Bronchial epithelial cell (primary cell): ENCODE measurements at regions not wholly inside any gene's neighbourhood (a gene's known extent, or its start where the extent isn't known, plus 50 kb on each side); places are given as distances from the start of the nearest gene placed in this dataset.

Experiments
- DNase-seq: peaks from one replicate; pipeline ENCODE4 v3.0.0-alpha.2; 2010; ENCODE audit warnings: low read depth
- FAIRE-seq: peaks from 2 replicates; lab custom pipeline; 2011; peaks lifted over from hg19 to GRCh38; lab: Jason Lieb, UNC
- H3K27me3 ChIP-seq: 2 replicates; pipeline ENCODE4 v1.5.1; 2011; ENCODE audit warnings: low read length; ENCODE audit not compliant: control insufficient read depth, insufficient read depth
- H3K36me3 ChIP-seq: 2 replicates; pipeline ENCODE4 v1.5.1; 2011; ENCODE audit warnings: low read length; ENCODE audit not compliant: control insufficient read depth, insufficient read depth
- H3K4me3 ChIP-seq: 2 replicates; pipeline ENCODE4 v1.5.1; 2011; ENCODE audit warnings: mild to moderate bottlenecking, low read depth, low read length, control low read depth
- TF ChIP-seq, protein P1 (sequence below): IDR thresholded peaks from 2 replicates; pipeline ENCODE4 v1.5.1; 2011; ENCODE audit warnings: mild to moderate bottlenecking, moderate library complexity, low read length, control low read depth, inconsistent platforms; ENCODE audit not compliant: insufficient read depth, severe bottlenecking

DNA sequence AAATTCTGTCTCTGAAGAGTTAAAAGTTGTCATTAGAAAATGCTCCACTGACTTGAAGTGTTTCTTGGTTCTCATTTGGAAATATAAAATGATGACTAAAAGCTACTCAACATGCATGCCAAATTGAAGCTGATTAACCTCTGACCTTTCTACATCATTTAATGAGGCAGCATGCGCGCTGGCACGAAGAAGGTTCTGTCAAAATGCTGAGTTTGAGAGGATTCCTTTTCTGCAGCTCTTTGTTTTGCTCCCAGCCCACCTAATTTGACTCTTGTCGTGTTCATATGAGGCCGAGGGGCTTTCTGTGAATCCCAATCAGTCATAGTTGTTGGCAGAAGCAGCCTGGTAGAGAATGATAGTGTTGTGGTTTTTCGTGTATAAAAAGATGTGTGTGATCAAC, 153.4 kb downstream of the BRMS1L start:
- no peaks in the 10 kb centered on the region for H3K36me3 ChIP-seq
- no peaks in the 10 kb centered on the region for H3K27me3 ChIP-seq
- FAIRE-seq (no peak), DNase-seq (no peak)
- TF ChIP-seq, protein P1, sequence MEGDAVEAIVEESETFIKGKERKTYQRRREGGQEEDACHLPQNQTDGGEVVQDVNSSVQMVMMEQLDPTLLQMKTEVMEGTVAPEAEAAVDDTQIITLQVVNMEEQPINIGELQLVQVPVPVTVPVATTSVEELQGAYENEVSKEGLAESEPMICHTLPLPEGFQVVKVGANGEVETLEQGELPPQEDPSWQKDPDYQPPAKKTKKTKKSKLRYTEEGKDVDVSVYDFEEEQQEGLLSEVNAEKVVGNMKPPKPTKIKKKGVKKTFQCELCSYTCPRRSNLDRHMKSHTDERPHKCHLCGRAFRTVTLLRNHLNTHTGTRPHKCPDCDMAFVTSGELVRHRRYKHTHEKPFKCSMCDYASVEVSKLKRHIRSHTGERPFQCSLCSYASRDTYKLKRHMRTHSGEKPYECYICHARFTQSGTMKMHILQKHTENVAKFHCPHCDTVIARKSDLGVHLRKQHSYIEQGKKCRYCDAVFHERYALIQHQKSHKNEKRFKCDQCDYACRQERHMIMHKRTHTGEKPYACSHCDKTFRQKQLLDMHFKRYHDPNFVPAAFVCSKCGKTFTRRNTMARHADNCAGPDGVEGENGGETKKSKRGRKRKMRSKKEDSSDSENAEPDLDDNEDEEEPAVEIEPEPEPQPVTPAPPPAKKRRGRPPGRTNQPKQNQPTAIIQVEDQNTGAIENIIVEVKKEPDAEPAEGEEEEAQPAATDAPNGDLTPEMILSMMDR, result no peak
- no peak overlapping the region for H3K4me3 ChIP-seq

DNA sequence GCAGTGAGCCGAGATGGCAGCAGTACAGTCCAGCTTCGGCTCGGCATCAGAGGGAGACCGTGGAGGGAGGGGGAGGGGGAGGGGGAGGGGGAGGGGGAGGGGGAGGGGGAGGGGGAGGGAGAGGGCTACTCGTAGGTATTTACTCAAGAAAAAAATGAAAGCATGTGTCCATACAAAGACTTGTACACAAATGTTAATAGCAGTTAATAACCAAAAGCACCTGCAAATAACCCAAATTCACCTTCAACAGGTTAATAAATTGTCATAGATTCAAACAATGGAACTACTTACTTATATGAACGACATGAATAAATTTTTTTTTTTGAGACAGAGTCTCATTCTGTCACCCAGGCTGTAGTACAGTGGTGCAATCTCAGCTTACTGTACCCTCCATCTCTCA, 152.4 kb downstream of the BRMS1L start:
- no peaks in the 10 kb centered on the region for H3K27me3 ChIP-seq
- no peak for FAIRE-seq

DNA sequence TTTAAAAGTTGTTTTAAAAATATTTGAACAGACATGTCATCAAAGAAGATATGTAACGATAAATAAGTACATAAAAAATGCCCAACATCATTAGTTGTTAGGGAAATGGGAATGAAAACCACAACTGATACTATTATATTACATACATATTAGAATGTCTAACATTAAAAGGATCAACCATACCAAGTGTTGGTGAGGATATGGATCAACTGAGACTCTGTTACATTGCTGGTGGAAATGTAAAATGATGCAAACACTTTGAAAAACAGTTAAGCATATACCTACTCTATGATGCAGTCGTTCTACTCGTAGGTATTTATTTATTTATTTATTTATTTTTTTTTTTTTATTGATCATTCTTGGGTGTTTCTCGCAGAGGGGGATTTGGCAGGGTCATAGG, 149.7 kb downstream of the BRMS1L start:
- Histone ChIP-seq H3K36me3 (no peaks in the 10 kb centered on the region), H3K4me3 (no peak overlapping the region), H3K27me3 (no peaks in the 10 kb centered on the region)
- FAIRE-seq (no peak), DNase-seq (no peak)
- TF ChIP-seq, protein P1, result no peak

More for the DNA sequence above, 152.4 kb downstream of the BRMS1L start:
- no peak overlapping the region for H3K4me3 ChIP-seq
- TF ChIP-seq, protein P1, result no peak
- no peaks in the 10 kb centered on the region for H3K36me3 ChIP-seq
- no peak for DNase-seq

DNA sequence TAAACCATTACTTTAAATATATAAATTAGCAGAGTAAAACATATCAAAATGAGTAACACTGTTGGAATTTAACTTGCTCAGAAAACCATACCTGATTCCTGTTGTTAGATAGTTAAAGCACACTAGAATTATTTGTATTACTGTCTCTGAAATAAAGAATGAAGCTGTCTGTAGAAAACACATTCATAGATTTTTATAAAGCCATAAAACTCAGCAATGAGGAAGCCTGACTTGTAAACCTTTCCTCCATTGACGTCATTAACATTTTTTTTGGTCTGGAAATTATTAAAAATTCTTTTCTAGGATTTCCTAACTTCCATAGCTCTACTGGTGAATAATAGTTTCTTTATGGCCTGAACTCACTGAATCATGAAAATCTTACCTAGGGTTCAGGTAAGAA, 147.6 kb downstream of the BRMS1L start:
- H3K36me3 ChIP-seq, result no peaks in the 10 kb centered on the region
- no peaks in the 10 kb centered on the region for H3K27me3 ChIP-seq
- no peak overlapping the region for H3K4me3 ChIP-seq
- FAIRE-seq (no peak), DNase-seq (no peak)
- TF ChIP-seq, protein P1, result no peak

DNA sequence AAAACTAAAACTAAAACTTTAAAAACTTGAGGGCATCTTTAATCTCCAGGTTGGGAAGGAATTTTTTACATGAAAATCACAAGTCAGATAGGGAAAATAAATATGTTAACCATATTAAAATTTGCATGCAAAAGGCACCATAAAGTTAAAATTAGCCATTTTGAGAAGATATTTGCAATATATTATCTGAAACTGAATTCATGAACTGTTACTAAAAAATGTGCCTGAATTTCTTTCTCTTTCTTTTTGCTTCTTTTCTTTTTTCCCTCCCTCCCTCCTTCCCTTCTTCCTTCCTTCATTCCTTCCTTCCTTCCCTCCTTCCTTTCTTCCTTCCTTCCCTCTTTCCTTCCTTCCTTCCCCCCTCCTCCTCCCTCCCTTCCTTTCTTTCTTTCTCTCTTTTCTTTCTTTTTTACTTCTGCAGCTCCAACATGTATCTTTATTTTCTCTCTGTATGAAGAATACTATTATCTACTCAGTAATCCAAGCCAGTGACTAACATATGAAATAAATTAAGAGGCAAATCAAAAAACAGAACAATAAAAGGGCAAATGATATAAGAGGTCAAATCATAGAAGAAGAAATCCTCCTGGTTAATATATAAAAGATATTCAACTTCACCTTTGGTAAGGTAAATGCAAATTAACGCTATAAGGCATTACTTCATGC, 146.0 kb downstream of the BRMS1L start:
- Histone ChIP-seq H3K27me3 (no peaks in the 10 kb centered on the region), H3K4me3 (no peak overlapping the region), H3K36me3 (no peaks in the 10 kb centered on the region)
- DNase-seq (no peak), FAIRE-seq (no peak)
- TF ChIP-seq, protein P1, result no peak

DNA sequence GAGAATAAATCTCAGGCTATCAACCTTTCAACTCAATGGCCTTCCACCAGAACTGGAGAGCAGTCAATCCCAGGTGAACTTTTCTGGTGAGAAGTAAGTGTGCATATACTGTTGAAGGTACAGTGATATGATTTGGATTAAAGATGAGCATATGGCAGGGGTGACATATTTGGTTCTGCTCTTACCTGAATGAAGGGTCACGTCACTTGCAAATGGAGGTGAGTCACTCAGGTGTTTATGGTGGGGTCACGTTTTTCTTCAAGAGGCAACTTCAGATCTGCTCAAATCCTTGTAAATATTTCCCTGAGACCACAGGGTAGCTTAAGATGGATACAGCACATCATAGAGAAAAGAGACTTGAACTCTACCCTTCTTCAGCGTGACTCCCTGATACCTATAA, 143.2 kb downstream of the BRMS1L start:
- no peaks in the 10 kb centered on the region for H3K27me3 ChIP-seq
- no peak overlapping the region for H3K4me3 ChIP-seq
- TF ChIP-seq, protein P1, result no peak
- no peaks in the 10 kb centered on the region for H3K36me3 ChIP-seq
- peak; percentile 82 for FAIRE-seq
- DNase-seq, result no peak
